Retinal pigment epithelial cell (primary cell): ENCODE measurements at regions not wholly inside any gene's neighbourhood (a gene's known extent, or its start where the extent isn't known, plus 50 kb on each side); places are given as distances from the start of the nearest gene placed in this dataset.

Experiments
- DNase-seq: peaks from one replicate; pipeline ENCODE4 v3.0.0-alpha.2; 2010; ENCODE audit warnings: low read depth
- H3K4me3 ChIP-seq: 2 replicates; pipeline ENCODE4 v1.5.1; 2011; ENCODE audit warnings: mild to moderate bottlenecking, low read length, control low read depth, moderate library complexity
- CTCF ChIP-seq: conservative IDR thresholded peaks from 2 replicates; pipeline ENCODE4 v1.5.1; 2011; ENCODE audit warnings: low read depth, low read length, control low read depth, inconsistent platforms

- H3K4me3 ChIP-seq = no peak overlapping the region
- no peak for TF ChIP-seq CTCF
- peak; percentile 34 for DNase-seq
These were observed 267.7 kb upstream of the SIX2 start for GRCh38 chr2:45276914-45277313.

GRCh38 chr2:45275806-45276205 lies 266.6 kb upstream of the SIX2 start:
- no peak overlapping the region for H3K4me3 ChIP-seq
- DNase-seq = no peak
- TF ChIP-seq CTCF = no peak

- no peak for TF ChIP-seq CTCF
- DNase-seq = peak; percentile 44
These were observed 266.1 kb upstream of the SIX2 start for GRCh38 chr2:45275242-45275805.

GRCh38 chr2:45274250-45274926 lies 265.1 kb upstream of the SIX2 start:
- DNase-seq = no peak
- no peak for TF ChIP-seq CTCF

More at GRCh38 chr2:45275242-45275805, 266.1 kb upstream of the SIX2 start:
- no peak overlapping the region for H3K4me3 ChIP-seq

GRCh38 chr2:45273412-45274249 lies 264.4 kb upstream of the SIX2 start:
- H3K4me3 ChIP-seq = no peak overlapping the region
- no peak for DNase-seq
- no peak for TF ChIP-seq CTCF

More at GRCh38 chr2:45274250-45274926, 265.1 kb upstream of the SIX2 start:
- H3K4me3 ChIP-seq = no peak overlapping the region

- TF ChIP-seq CTCF = no peak
These were observed 263.5 kb upstream of the SIX2 start for GRCh38 chr2:45272549-45273265.

More at GRCh38 chr2:45272549-45273265, 263.5 kb upstream of the SIX2 start:
- no peak for DNase-seq
- H3K4me3 ChIP-seq = no peak overlapping the region
